ENCODE measurements at regions not wholly inside any gene's neighbourhood (a gene's known extent, or its start where the extent isn't known, plus 50 kb on each side); places are given as distances from the start of the nearest gene placed in this dataset.

GRCh38 chr2:217299590-217299989, 439.7 kb upstream of the TNP1 start:
- no peak overlapping the region for H3K4me3 ChIP-seq
- no peak overlapping the region for H3K27ac ChIP-seq
- intact Hi-C loops (cut with DNase I; ENCODE audit: low total_unique reads) = no loop called here
- H3K36me3 ChIP-seq = no peaks in the 10 kb centered on the region
- DNase-seq (ENCODE audit: low spot score in 2 of 2) = no peak
- TF ChIP-seq POLR2AphosphoS5 (IDR thresholded peaks at IDR 0.05) (no peak), POLR2A (IDR thresholded peaks at IDR 0.05) (no peak), CTCF (IDR thresholded peaks at IDR 0.05) (no peak)
- H3K4me1 ChIP-seq = no peaks in the 10 kb centered on the region
- no peaks in the 10 kb centered on the region for H3K27me3 ChIP-seq
- peaks cover 10% of the 10 kb centered on the region in 2 donors for H3K9me3 ChIP-seq

- Histone ChIP-seq H3K4me3 (no peak overlapping the region), H3K27me3 (no peaks in the 10 kb centered on the region), H3K27ac (no peak overlapping the region), H3K9me3 (peaks cover 10% of the 10 kb centered on the region in 2 donors), H3K36me3 (no peaks in the 10 kb centered on the region), H3K4me1 (no peaks in the 10 kb centered on the region)
- intact Hi-C loops (cut with DNase I; ENCODE audit: low total_unique reads) = no loop called here
- no peak for DNase-seq (ENCODE audit: low spot score in 2 of 2)
- no peak for TF ChIP-seq CTCF (IDR thresholded peaks at IDR 0.05)
- TF ChIP-seq POLR2AphosphoS5 (IDR thresholded peaks at IDR 0.05) = no peak
- TF ChIP-seq POLR2A (IDR thresholded peaks at IDR 0.05) = no peak
Observed at GRCh38 chr2:217297096-217297495, 437.2 kb upstream of the TNP1 start.

DNA sequence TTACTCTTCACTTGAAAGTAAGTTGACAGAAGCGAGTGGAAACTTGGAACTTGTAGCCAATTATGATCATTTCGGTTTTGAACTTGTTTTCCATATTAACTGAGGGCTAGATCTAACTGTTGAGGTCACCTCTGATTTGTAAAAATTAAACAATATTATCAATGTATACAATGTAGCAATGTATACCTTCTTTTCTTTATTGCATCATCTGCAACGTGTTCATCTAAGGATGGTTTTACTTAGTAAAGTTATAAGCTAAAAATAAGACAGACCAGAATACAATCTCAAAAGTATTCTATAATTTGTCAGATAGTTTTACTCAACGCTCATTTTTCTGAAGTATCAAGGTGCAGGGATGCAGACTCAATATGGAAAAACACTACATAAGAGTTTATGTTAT, 435.0 kb upstream of the TNP1 start:
- Histone ChIP-seq H3K9me3 (peaks cover 10% of the 10 kb centered on the region in 2 donors), H3K27ac (no peak overlapping the region), H3K27me3 (no peaks in the 10 kb centered on the region), H3K4me1 (no peaks in the 10 kb centered on the region), H3K4me3 (no peak overlapping the region), H3K36me3 (no peaks in the 10 kb centered on the region)
- no peak for DNase-seq (ENCODE audit: low spot score in 2 of 2)
- TF ChIP-seq CTCF (IDR thresholded peaks at IDR 0.05) = no peak
- TF ChIP-seq POLR2AphosphoS5 (IDR thresholded peaks at IDR 0.05) = no peak
- no peak for TF ChIP-seq POLR2A (IDR thresholded peaks at IDR 0.05)
- intact Hi-C loops (cut with DNase I; ENCODE audit: low total_unique reads) = no loop called here

GRCh38 chr2:217294211-217294610, 434.3 kb upstream of the TNP1 start:
- H3K27ac ChIP-seq = no peak overlapping the region
- intact Hi-C loops (cut with DNase I; ENCODE audit: low total_unique reads) = no loop called here
- H3K4me1 ChIP-seq = no peaks in the 10 kb centered on the region

DNA sequence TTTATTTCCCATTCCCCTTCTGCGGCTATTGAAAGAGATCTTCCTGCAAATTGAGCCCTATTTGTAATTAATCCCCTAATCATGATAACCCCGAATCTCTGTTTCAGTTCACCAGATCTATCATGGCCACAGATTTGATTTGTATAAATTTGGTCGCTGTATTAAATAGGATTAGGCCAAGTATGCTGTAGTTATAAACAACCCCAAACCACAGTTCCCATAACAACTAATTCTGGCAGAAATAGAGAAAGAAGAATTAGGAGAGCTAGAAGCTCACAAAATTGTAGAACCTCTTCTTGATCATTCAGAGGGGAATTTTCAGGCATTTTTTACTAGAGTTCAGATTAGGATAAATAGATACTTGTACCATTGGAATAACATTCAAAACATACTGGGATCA, 433.7 kb upstream of the TNP1 start:
- TF ChIP-seq POLR2AphosphoS5 (IDR thresholded peaks at IDR 0.05) (no peak), POLR2A (IDR thresholded peaks at IDR 0.05) (no peak), CTCF (IDR thresholded peaks at IDR 0.05) (no peak)
- no peaks in the 10 kb centered on the region for H3K36me3 ChIP-seq
- H3K27me3 ChIP-seq = no peaks in the 10 kb centered on the region
- no peak overlapping the region for H3K4me3 ChIP-seq
- intact Hi-C loops (cut with DNase I; ENCODE audit: low total_unique reads) = no loop called here
- H3K27ac ChIP-seq = no peak overlapping the region
- DNase-seq (ENCODE audit: low spot score in 2 of 2) = no peak
- no peaks in the 10 kb centered on the region for H3K4me1 ChIP-seq
- peaks cover 10% of the 10 kb centered on the region in 2 donors for H3K9me3 ChIP-seq

More at GRCh38 chr2:217294211-217294610, 434.3 kb upstream of the TNP1 start:
- Histone ChIP-seq H3K27me3 (no peaks in the 10 kb centered on the region), H3K36me3 (no peaks in the 10 kb centered on the region), H3K9me3 (peaks cover 10% of the 10 kb centered on the region in 2 donors), H3K4me3 (no peak overlapping the region)
- DNase-seq (ENCODE audit: low spot score in 2 of 2) = no peak
- TF ChIP-seq POLR2AphosphoS5 (IDR thresholded peaks at IDR 0.05) = no peak
- no peak for TF ChIP-seq CTCF (IDR thresholded peaks at IDR 0.05)
- TF ChIP-seq POLR2A (IDR thresholded peaks at IDR 0.05) = no peak
